Body of pancreas (tissue), 4 donors: ENCODE measurements at regions not wholly inside any gene's neighbourhood (a gene's known extent, or its start where the extent isn't known, plus 50 kb on each side); places are given as distances from the start of the nearest gene placed in this dataset.

Source experiments
- ATAC-seq: fragments of 150-250 bp; one replicate; pipeline ENCODE4 v1.9.1; 2016
- DNase-seq, 4 donors: peaks; one replicate each; pipeline ENCODE4 v3.0.0-alpha.2; 2019
- H3K27ac ChIP-seq, 4 donors: fragments of 200-600 bp; sonication (generic); 1 replicate in 3 of 4; 2 replicates in 1 of 4; pipeline versions ENCODE4 v1.5.1 to v1.6.1; 2016 to 2019; ENCODE audit warnings: mild to moderate bottlenecking in 1 of 4, mixed read lengths in 1 of 4, moderate library complexity in 1 of 4
- H3K27me3 ChIP-seq, 2 donors: fragments of 200-600 bp; sonication (generic); one replicate each; pipeline ENCODE4 v1.6.0; 2016; ENCODE audit warnings: mild to moderate bottlenecking in 1 of 2
- H3K36me3 ChIP-seq, 2 donors: fragments of 200-600 bp; sonication (generic); replicated peaks in 1 of 2; 2 replicates each; pipeline ENCODE4 v1.5.1; 2016; ENCODE audit warnings: low read depth in 2 of 2; ENCODE audit not compliant: insufficient read depth in 1 of 2
- H3K4me1 ChIP-seq: fragments of 200-600 bp; sonication (generic); one replicate; pipeline ENCODE4 v1.6.0; 2016
- H3K4me3 ChIP-seq, 2 donors: fragments of 200-600 bp; sonication (generic); 1 replicate in 1 of 2; 2 replicates in 1 of 2; pipeline ENCODE4 v1.5.1; 2016 to 2019
- H3K9me3 ChIP-seq, 3 donors: fragments of 200-600 bp; sonication (generic); 1 replicate in 2 of 3; 2 replicates in 1 of 3; pipeline ENCODE4 v1.5.1; 2016
- CTCF ChIP-seq, 7 experiments: fragments of 450-650 bp in 4 of 7; fragments of 200-600 bp in 3 of 7; sonication (generic) in 3 of 7; IDR thresholded peaks; one replicate each; pipeline ENCODE4 v1.5.1; 2016 to 2019; ENCODE audit warnings: antibody characterized with exemption in 7 of 7
- POLR2A ChIP-seq, 3 donors: fragments of 450-650 bp; IDR thresholded peaks; one replicate each; pipeline ENCODE4 v1.6.1; 2016; ENCODE audit warnings: antibody characterized with exemption in 3 of 3, mild to moderate bottlenecking in 2 of 3
- WGBS, 2 donors: methylation state at CpG; one replicate each; pipeline ENCODE4 v1.1.5; 2017; 5-methylcytosine and 5-hydroxymethylcytosine counted together
- intact Hi-C: fragments of 100-400 bp; cut with DNase I; formaldehyde crosslinking; loops from one replicate; pipeline ENCODE4 v1.15.1; 2023

- Histone ChIP-seq H3K4me1 (no peaks in the 10 kb centered on the region), H3K4me3 (no peak overlapping the region), H3K27ac (no peak overlapping the region), H3K9me3 (no peaks in the 10 kb centered on the region), H3K27me3 (no peaks in the 10 kb centered on the region), H3K36me3 (no peaks in the 10 kb centered on the region)
- 76 to 80% methylated on average over 3 of the region's 3 CpGs for WGBS, 2 donors
- TF ChIP-seq POLR2A (IDR thresholded peaks at IDR 0.05): no peak
- TF ChIP-seq CTCF (IDR thresholded peaks at IDR 0.05): no peak
- DNase-seq: no peak
- intact Hi-C loops: no loop called here
- ATAC-seq: no peak
These were observed 146.2 kb downstream of the TBXT start for GRCh38 chr6:166021429-166021828.

- DNase-seq (no peak), ATAC-seq (no peak)
- Histone ChIP-seq H3K36me3 (no peaks in the 10 kb centered on the region), H3K27me3 (no peaks in the 10 kb centered on the region), H3K27ac (no peak overlapping the region), H3K4me1 (no peaks in the 10 kb centered on the region), H3K9me3 (no peaks in the 10 kb centered on the region), H3K4me3 (no peak overlapping the region)
- intact Hi-C loops: no loop called here
- TF ChIP-seq CTCF (IDR thresholded peaks at IDR 0.05) (no peak), POLR2A (IDR thresholded peaks at IDR 0.05) (no peak)
- 45 to 56% methylated on average over 6 of the region's 6 CpGs for WGBS, 2 donors
These were observed 148.4 kb downstream of the TBXT start for GRCh38 chr6:166019214-166019613.

- Histone ChIP-seq H3K27ac (no peak overlapping the region), H3K27me3 (no peaks in the 10 kb centered on the region), H3K4me1 (no peaks in the 10 kb centered on the region), H3K4me3 (no peak overlapping the region), H3K9me3 (no peaks in the 10 kb centered on the region), H3K36me3 (no peaks in the 10 kb centered on the region)
- TF ChIP-seq CTCF (IDR thresholded peaks at IDR 0.05) (no peak), POLR2A (IDR thresholded peaks at IDR 0.05) (no peak)
- no peak for ATAC-seq
- no peak for DNase-seq
- 25 to 29% methylated on average over 1 of the region's 1 CpG for WGBS, 2 donors
- intact Hi-C loops: no loop called here
These were observed 150.5 kb downstream of the TBXT start for GRCh38 chr6:166017032-166017635.

GRCh38 chr6:166014966-166015365 lies 152.7 kb downstream of the TBXT start:
- no peaks in the 10 kb centered on the region for H3K4me1 ChIP-seq
- no peaks in the 10 kb centered on the region for H3K9me3 ChIP-seq
- no peak for TF ChIP-seq CTCF (IDR thresholded peaks at IDR 0.05)
- TF ChIP-seq POLR2A (IDR thresholded peaks at IDR 0.05): no peak
- no peaks in the 10 kb centered on the region for H3K36me3 ChIP-seq
- no peak for ATAC-seq
- no peak overlapping the region for H3K27ac ChIP-seq
- intact Hi-C loops: no loop called here
- H3K4me3 ChIP-seq: no peak overlapping the region
- DNase-seq: no peak
- 51 to 58% methylated on average over 5 of the region's 5 CpGs for WGBS, 2 donors
- no peaks in the 10 kb centered on the region for H3K27me3 ChIP-seq
